Neural progenitor cell (in vitro differentiated cells): ENCODE measurements at regions not wholly inside any gene's neighbourhood (a gene's known extent, or its start where the extent isn't known, plus 50 kb on each side); places are given as distances from the start of the nearest gene placed in this dataset.

ENCODE experiments used
- EZH2 ChIP-seq: fragments of 200-600 bp; sonication (generic); IDR thresholded peaks from 2 replicates; pipeline ENCODE4 v1.6.1; 2017; ENCODE audit warnings: antibody characterized with exemption, mild to moderate bottlenecking, moderate library complexity
- TF ChIP-seq, protein P1 (sequence below): fragments of 200-600 bp; sonication (generic); IDR thresholded peaks from 2 replicates; pipeline ENCODE4 v1.5.1; 2017; ENCODE audit warnings: antibody characterized with exemption, mild to moderate bottlenecking

DNA sequence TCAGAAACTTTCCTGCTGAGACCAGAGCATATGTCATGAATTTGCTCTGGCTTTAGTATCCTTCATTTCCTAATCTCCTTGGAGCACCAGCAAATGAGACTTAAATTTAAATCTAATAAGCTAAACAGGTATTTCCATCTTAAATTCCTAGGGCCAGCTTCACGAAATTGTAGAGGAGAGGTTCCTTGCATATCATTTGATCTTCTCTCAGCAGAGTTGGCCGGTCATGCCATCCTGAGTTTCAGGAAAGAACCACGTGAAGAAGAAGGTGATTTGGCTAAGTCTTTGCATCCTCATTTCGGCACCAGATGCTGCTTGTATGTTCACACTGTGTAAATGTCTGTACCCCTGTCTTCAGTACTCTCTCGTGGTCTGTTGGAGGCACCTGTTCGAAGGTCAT is 370.4 kb upstream of the NBEA start:
- TF ChIP-seq EZH2: no peak
- TF ChIP-seq, protein P1, sequence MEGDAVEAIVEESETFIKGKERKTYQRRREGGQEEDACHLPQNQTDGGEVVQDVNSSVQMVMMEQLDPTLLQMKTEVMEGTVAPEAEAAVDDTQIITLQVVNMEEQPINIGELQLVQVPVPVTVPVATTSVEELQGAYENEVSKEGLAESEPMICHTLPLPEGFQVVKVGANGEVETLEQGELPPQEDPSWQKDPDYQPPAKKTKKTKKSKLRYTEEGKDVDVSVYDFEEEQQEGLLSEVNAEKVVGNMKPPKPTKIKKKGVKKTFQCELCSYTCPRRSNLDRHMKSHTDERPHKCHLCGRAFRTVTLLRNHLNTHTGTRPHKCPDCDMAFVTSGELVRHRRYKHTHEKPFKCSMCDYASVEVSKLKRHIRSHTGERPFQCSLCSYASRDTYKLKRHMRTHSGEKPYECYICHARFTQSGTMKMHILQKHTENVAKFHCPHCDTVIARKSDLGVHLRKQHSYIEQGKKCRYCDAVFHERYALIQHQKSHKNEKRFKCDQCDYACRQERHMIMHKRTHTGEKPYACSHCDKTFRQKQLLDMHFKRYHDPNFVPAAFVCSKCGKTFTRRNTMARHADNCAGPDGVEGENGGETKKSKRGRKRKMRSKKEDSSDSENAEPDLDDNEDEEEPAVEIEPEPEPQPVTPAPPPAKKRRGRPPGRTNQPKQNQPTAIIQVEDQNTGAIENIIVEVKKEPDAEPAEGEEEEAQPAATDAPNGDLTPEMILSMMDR: no peak
